ENCODE measurements at regions not wholly inside any gene's neighbourhood (a gene's known extent, or its start where the extent isn't known, plus 50 kb on each side); places are given as distances from the start of the nearest gene placed in this dataset.
"Not testable (repeated sequence)": the region's sequence is repeated elsewhere in the genome, so short reads cannot be mapped to it uniquely, and the experiment has no call there.

DNA sequence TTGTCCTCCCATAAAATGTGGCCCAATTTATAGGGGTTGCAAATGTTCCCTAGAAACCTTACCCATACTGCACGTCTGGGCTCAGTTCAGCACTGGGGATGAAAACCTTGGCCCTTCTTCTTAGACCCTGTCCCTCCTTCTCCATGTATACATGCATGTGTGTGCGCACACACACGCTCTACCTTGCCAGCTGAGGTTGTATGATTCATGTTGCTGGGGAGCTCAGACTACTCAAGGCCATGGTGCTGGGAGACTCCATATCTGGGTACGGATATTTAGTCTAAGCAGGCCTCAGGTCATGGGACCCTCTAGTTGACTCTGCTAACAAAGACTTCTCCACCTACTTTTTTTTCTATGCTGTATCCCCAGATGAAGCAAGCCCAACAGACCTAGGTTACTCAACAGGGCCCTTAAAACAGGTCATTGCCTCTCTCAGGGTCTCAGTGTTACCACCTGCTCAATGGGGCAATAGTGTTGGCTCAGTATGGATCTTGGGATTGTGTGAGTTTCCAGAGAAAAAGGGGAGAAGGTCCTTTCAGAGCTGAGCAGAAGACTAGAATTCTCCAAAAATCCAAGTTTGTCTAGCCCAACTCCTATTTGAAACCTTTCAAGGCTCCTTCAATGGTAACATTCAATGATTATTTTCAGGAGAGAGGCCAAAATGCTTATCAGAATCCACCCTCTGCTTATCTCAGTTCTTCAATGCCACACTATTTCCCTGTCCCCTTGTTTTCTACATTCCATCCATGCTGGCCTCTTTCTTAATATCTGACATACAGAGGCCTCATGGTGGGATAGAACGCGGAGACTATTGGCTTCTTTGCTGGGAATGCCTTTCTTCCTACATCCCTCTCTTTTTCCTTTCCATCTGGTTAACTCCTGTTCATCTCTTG is 123.6 kb upstream of the PITX1 start:
- Histone ChIP-seq H3K4me3 (ENCODE audit: low read length) (no peak overlapping the region), H3K9ac (ENCODE audit: low read length) (no peak overlapping the region), H3K4me1 (ENCODE audit: control insufficient read depth, insufficient read depth, low read length) (no peaks in the 10 kb centered on the region), H3K27me3 (ENCODE audit: control insufficient read depth, insufficient read depth, low read length) (no peaks in the 10 kb centered on the region), H3K36me3 (ENCODE audit: control insufficient read depth, insufficient read depth, low read length) (no peaks in the 10 kb centered on the region), H3K27ac (ENCODE audit: low read depth, low read length) (no peak overlapping the region)

DNA sequence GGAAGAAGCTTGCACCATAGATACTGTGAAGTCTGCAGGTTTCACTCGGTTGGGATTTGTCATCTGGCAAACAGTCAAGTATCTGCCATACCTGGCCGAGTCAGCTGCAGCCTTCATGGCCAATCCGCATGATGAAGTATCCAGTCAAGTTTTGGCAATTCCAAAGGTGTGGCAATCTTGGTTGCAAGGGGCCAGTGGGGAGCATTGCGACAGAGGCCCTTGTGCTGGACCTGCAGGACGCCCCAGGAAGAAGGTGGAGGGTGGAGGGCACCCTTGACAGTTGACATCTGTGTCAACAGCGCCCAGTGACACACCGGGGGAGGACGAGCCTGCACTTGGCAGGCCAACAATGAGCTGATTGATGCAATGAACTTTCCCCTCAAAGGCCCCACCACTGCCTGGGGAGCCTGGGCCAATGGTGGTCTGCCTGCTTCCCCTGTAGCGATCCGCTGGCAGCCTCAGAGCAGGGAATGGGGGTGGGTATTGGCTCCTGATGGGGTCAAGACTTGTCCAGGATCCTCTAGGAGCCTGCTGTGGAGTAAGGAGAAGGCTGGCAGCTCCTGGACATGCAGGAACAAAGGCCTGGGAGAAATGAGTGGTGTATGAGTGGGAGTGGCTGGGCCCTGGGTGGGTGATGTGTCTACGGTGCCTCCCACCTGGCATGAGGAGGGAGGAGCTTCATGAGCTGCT is 122.8 kb upstream of the PITX1 start:
- H3K27me3 ChIP-seq (ENCODE audit: control insufficient read depth, insufficient read depth, low read length): no peaks in the 10 kb centered on the region
- no peaks in the 10 kb centered on the region for H3K36me3 ChIP-seq (ENCODE audit: control insufficient read depth, insufficient read depth, low read length)
- no peaks in the 10 kb centered on the region for H3K4me1 ChIP-seq (ENCODE audit: control insufficient read depth, insufficient read depth, low read length)

DNA sequence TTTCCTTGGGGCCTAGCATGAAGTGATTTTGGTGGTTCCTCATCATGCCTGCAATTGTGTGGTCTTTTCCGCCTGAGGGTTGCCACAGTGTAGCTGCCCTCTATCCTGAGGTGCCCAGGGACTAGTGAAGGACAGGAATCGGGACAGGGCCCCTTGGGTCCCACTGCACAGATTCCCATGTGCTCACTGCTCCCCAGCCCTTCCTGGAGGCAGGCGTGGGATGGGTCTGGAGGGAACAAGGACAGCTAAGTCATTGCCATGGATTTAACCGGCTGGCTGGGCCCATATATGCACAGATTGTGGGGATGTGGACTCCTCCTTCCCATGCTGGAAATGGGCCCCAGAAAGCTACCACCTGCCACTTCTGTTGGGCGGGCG is 122.3 kb upstream of the PITX1 start:
- Histone ChIP-seq H3K27ac (ENCODE audit: low read depth, low read length) (no peak overlapping the region), H3K27me3 (ENCODE audit: control insufficient read depth, insufficient read depth, low read length) (no peaks in the 10 kb centered on the region), H3K9ac (ENCODE audit: low read length) (no peak overlapping the region), H3K4me3 (ENCODE audit: low read length) (no peak overlapping the region), H3K36me3 (ENCODE audit: control insufficient read depth, insufficient read depth, low read length) (no peaks in the 10 kb centered on the region), H3K4me1 (ENCODE audit: control insufficient read depth, insufficient read depth, low read length) (no peaks in the 10 kb centered on the region)

More for the DNA sequence above, 122.8 kb upstream of the PITX1 start:
- Histone ChIP-seq H3K9ac (ENCODE audit: low read length) (no peak overlapping the region), H3K27ac (ENCODE audit: low read depth, low read length) (no peak overlapping the region), H3K4me3 (ENCODE audit: low read length) (no peak overlapping the region)

DNA sequence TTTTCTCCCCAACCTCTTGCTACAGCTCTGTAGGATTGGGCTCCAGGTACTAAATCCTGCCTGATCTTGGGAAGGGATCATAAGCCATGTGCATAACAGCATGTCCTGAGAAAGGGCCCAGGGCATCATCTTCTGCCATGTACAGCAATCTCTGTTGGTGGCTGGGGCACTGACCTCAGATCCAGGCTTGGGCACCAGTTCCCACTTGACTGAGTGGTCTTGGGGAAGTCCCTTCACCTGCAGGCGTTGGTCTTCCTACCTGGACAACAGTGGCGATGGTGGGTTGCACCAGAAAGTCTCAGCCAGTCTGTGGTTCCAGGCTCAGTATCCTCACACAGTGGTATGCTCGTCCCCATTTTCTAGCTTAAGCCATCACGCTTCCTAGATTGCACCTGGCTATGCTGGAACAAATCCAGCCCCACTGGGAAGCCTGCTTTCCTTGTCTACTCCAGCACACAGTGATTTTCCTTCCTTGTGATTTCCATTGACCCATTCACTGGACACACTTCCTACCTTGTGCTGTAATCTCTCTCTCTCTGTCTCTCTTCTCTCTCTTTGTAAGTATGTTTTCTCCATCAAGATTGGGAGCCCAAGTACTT is 121.7 kb upstream of the PITX1 start:
- Histone ChIP-seq H3K4me3 (ENCODE audit: low read length) (no peak overlapping the region), H3K4me1 (ENCODE audit: control insufficient read depth, insufficient read depth, low read length) (no peaks in the 10 kb centered on the region), H3K27me3 (ENCODE audit: control insufficient read depth, insufficient read depth, low read length) (no peaks in the 10 kb centered on the region), H3K36me3 (ENCODE audit: control insufficient read depth, insufficient read depth, low read length) (no peaks in the 10 kb centered on the region), H3K9ac (ENCODE audit: low read length) (no peak overlapping the region), H3K27ac (ENCODE audit: low read depth, low read length) (no peak overlapping the region)

DNA sequence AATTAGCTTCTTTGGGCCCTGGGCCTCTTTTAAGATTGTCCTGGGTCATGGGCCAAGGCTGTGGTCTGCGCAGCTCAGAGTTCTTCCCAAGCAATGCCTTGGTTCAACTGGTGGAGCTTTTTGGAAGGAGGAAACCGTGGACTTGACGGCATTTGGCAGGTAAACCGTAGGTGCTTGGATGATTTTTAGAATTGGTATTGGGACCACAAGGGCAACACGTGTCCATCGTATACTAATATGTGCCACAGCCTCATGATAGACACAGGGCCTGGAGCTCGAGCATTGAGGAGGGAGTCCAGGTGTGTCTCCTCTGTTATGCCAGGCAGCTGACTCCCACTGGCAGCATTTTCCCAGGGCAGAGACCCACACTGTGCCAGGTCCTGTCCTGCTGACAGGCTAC is 120.9 kb upstream of the PITX1 start:
- Histone ChIP-seq H3K9ac (ENCODE audit: low read length) (no peak overlapping the region), H3K4me1 (ENCODE audit: control insufficient read depth, insufficient read depth, low read length) (no peaks in the 10 kb centered on the region), H3K36me3 (ENCODE audit: control insufficient read depth, insufficient read depth, low read length) (no peaks in the 10 kb centered on the region), H3K27me3 (ENCODE audit: control insufficient read depth, insufficient read depth, low read length) (no peaks in the 10 kb centered on the region), H3K27ac (ENCODE audit: low read depth, low read length) (no peak overlapping the region), H3K4me3 (ENCODE audit: low read length) (no peak overlapping the region)

DNA sequence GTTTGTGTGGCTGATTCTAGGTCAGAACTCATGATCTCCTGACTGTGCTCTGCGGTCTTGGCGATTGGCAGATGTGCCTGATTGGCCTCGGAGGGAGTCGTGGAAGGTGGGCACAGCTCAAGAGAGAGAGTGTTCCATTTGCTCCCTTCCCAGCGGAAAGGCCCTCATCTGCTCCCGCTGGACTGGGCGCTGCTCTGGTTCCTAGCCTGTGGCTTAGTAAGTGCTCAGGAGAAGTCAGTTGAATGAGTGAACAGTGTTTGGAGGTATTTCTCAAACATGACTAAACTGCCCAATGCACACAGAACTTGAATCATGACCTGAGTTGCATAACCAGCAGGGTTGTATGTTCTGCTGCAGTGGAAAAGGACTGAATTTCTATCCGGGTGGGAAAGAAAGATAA is 120.2 kb upstream of the PITX1 start:
- Histone ChIP-seq H3K4me1 (ENCODE audit: control insufficient read depth, insufficient read depth, low read length) (no peaks in the 10 kb centered on the region), H3K9ac (ENCODE audit: low read length) (no peak overlapping the region), H3K27me3 (ENCODE audit: control insufficient read depth, insufficient read depth, low read length) (no peaks in the 10 kb centered on the region), H3K36me3 (ENCODE audit: control insufficient read depth, insufficient read depth, low read length) (no peaks in the 10 kb centered on the region), H3K4me3 (ENCODE audit: low read length) (no peak overlapping the region), H3K27ac (ENCODE audit: low read depth, low read length) (no peak overlapping the region)

DNA sequence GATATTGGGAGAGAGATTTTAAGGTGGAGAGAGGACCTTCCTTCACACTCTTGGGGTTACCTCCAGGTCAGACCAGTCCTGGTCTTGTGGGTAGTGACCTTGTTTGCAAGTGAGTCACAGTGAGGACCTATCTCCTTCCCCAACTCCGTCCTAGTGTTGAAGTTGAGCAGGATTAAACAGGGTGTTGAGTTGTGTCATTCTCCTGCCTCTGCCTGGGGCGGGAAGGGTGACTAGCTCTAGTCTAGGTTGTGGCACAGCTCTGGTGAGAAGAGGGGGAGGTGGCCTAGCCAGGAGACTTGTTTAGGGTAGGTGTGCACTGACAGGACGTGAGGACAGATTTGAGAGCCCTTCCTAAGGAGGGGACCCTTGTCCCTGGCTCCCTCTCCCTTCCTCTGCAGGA is 119.6 kb upstream of the PITX1 start:
- Histone ChIP-seq H3K4me3 (ENCODE audit: low read length) (no peak overlapping the region), H3K27ac (ENCODE audit: low read depth, low read length) (no peak overlapping the region), H3K9ac (ENCODE audit: low read length) (no peak overlapping the region), H3K4me1 (ENCODE audit: control insufficient read depth, insufficient read depth, low read length) (no peaks in the 10 kb centered on the region), H3K36me3 (ENCODE audit: control insufficient read depth, insufficient read depth, low read length) (no peaks in the 10 kb centered on the region), H3K27me3 (ENCODE audit: control insufficient read depth, insufficient read depth, low read length) (no peaks in the 10 kb centered on the region)

DNA sequence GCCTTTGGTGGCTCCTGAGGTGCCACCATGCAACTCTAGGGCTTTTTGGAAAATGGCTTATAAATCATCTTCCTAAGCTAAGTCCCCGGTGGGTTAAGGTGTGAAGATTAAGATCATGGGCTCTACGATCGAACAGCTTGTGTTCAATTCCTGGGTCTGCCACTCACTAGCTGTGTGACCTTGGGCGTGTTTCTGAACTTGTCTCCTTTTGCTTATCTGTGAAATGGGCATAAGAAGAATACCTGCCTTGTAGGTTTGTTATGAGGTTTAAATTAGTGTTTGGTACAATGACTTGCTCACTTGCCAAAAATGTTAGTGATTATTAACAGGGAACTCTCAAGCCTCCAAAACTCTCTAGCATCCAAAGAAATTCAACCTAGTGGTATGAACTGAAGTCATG is 119.2 kb upstream of the PITX1 start:
- H3K36me3 ChIP-seq (ENCODE audit: control insufficient read depth, insufficient read depth, low read length): no peaks in the 10 kb centered on the region
- H3K4me1 ChIP-seq (ENCODE audit: control insufficient read depth, insufficient read depth, low read length): no peaks in the 10 kb centered on the region
- no peaks in the 10 kb centered on the region for H3K27me3 ChIP-seq (ENCODE audit: control insufficient read depth, insufficient read depth, low read length)

DNA sequence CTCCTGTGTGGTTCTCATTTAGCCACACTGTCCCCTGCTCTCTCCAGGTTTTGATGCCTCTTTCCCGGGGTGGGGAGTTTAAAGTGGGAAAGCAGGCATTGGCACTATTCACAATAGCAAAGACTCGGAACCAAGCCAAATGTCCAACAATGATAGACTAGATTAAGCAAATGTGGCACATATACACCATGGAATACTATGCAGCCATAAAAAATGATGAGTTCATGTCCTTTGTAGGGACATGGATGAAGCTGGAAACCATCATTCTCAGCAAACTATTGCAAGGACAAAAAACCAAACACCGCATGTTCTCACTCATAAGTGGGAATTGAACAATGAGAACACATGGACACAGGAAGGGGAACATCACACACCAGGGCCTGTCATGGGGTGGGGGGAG is 117.6 kb upstream of the PITX1 start:
- H3K27ac ChIP-seq (ENCODE audit: low read depth, low read length); H3K36me3 ChIP-seq (ENCODE audit: control insufficient read depth, insufficient read depth, low read length); H3K9ac ChIP-seq (ENCODE audit: low read length); H3K4me1 ChIP-seq (ENCODE audit: control insufficient read depth, insufficient read depth, low read length); H3K4me3 ChIP-seq (ENCODE audit: low read length); H3K27me3 ChIP-seq (ENCODE audit: control insufficient read depth, insufficient read depth, low read length): not testable (repeated sequence)

More for the DNA sequence above, 119.2 kb upstream of the PITX1 start:
- Histone ChIP-seq H3K27ac (ENCODE audit: low read depth, low read length) (no peak overlapping the region), H3K4me3 (ENCODE audit: low read length) (no peak overlapping the region), H3K9ac (ENCODE audit: low read length) (no peak overlapping the region)

DNA sequence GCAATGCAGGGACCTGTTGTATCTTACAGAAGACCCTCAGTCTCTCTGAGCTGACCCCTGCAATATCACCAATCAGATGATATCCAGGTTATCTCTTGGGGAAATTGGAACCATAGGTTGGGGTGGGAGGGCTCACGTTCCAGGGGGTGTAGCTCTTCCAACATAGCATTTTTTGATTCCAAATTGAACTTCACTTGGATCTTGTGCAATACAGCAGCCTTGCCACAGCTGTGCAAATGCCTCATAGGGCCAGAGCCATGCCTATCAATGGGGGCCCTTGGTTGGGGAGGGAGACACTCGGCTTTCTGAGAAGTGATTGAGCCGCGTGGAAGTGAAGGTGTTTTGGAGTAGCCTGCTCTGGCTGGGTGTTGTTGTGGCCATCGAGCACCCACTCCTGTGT is 117.2 kb upstream of the PITX1 start:
- Histone ChIP-seq H3K4me1 (ENCODE audit: control insufficient read depth, insufficient read depth, low read length) (no peaks in the 10 kb centered on the region), H3K4me3 (ENCODE audit: low read length) (no peak overlapping the region), H3K27me3 (ENCODE audit: control insufficient read depth, insufficient read depth, low read length) (no peaks in the 10 kb centered on the region), H3K27ac (ENCODE audit: low read depth, low read length) (no peak overlapping the region), H3K36me3 (ENCODE audit: control insufficient read depth, insufficient read depth, low read length) (no peaks in the 10 kb centered on the region), H3K9ac (ENCODE audit: low read length) (no peak overlapping the region)

DNA sequence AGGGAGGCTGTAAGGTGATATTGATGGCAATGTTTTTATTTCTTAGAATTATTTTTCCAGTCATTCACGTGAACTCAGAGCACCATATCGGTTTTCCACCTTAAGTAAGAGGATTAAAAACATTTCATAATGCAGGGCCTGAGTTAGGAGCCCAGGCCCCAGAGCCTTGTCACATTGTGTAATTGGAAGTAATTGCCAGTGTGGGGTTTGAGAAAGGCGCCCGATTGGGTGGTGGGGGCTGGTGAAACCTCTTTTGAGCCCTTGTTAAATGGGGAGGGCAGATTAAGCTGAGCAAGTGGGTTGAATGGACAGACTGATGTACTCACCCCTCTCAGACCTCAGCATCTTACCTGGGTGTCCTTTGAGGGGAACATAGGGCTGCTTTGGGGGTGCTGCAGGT is 116.7 kb upstream of the PITX1 start:
- Histone ChIP-seq H3K4me3 (ENCODE audit: low read length) (no peak overlapping the region), H3K4me1 (ENCODE audit: control insufficient read depth, insufficient read depth, low read length) (no peaks in the 10 kb centered on the region), H3K27ac (ENCODE audit: low read depth, low read length) (no peak overlapping the region), H3K9ac (ENCODE audit: low read length) (no peak overlapping the region), H3K36me3 (ENCODE audit: control insufficient read depth, insufficient read depth, low read length) (no peaks in the 10 kb centered on the region), H3K27me3 (ENCODE audit: control insufficient read depth, insufficient read depth, low read length) (no peaks in the 10 kb centered on the region)

DNA sequence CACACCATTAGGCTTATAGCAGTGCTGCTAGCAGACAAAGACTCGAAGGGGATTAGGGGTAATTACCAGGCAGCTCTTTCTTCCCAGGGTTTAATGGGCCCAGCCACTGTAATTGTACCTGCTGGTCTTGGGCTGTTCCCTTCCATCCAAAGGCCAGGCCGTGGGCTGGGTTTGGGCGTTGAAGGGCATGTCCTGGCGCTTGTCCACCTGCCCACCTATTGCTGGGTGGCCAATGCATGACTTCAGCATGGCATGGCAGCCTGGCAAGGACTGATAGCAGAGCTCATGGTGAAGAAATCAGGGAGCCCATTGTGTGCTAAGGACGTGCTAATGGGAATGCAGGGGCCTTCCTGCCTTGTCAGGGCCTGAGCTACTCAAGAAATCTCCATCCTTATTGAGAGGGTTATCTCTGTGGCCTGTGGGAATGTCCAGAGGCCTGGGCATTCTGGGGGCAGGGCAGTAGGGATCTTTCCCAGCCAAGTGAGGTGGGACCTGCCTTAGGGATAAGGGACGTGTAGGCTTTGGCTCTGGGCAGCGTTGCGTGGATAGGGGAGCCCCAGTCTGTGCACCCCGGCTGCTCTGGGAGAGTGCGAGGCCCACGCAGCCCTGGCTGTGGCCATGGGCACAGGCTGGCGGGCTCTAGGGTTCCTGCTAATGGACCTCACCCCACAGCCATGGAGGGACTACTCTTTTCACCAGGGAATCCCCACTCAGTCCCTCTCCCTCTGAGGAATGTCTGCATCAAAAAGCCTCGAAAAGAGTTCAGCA is 116.1 kb upstream of the PITX1 start:
- Histone ChIP-seq H3K27ac (ENCODE audit: low read depth, low read length) (no peak overlapping the region), H3K4me3 (ENCODE audit: low read length) (no peak overlapping the region), H3K27me3 (ENCODE audit: control insufficient read depth, insufficient read depth, low read length) (no peaks in the 10 kb centered on the region), H3K36me3 (ENCODE audit: control insufficient read depth, insufficient read depth, low read length) (no peaks in the 10 kb centered on the region), H3K4me1 (ENCODE audit: control insufficient read depth, insufficient read depth, low read length) (no peaks in the 10 kb centered on the region), H3K9ac (ENCODE audit: low read length) (no peak overlapping the region)
